K562 (cell line): ENCODE measurements at regions not wholly inside any gene's neighbourhood (a gene's known extent, or its start where the extent isn't known, plus 50 kb on each side); places are given as distances from the start of the nearest gene placed in this dataset.

Experiments used
- ATAC-seq: fragments of 200-7000 bp; cut with Tn5 transposase; 3 replicates; pipeline ENCODE4 v1.9.1; 2020; ENCODE audit warnings: moderate library complexity
- BruUV-seq: library from RNA; stranded (reverse); fragments of 400-500 nt; replicated peaks from 2 replicates; lab custom pipeline; 2021; lab: Mats Ljungman, UMichigan
- CTCF ChIA-PET: fragments of 300-600 bp; formaldehyde crosslinking; extraction: SDS; loops from one replicate; lab custom pipeline; 2021; ENCODE audit warnings: low intra/inter-chr PET ratio; lab: Yijun Ruan, JAX
- POLR2A ChIA-PET: fragments of 300-600, 350-650 bp; sonication (Branson Sonifier 250); formaldehyde crosslinking; extraction: SDS; loops from one replicate; lab custom pipeline; 2021; ENCODE audit warnings: antibody characterized with exemption, inconsistent platforms; lab: Yijun Ruan, JAX
- DNase-seq, 4 experiments: peaks; one replicate each; pipeline versions ENCODE4 v3.0.0 to v3.0.0-alpha.2; 2011 to 2018; ENCODE audit warnings: low spot score in 3 of 4, mixed read lengths in 3 of 4; ENCODE audit errors: extremely low read depth in 1 of 4
- FAIRE-seq: peaks from 2 replicates; lab custom pipeline; 2011; peaks lifted over from hg19 to GRCh38; lab: Jason Lieb, UNC
- H2AFZ ChIP-seq: 2 replicates; pipeline ENCODE4 v1.6.0; 2011; ENCODE audit warnings: low read depth, low read length, control low read depth, inconsistent platforms
- H3K27ac ChIP-seq: fragments of 200-600 bp; 3 replicates; pipeline ENCODE4 v1.8.0; 2011; ENCODE audit warnings: low read depth, mild to moderate bottlenecking, control low read depth, inconsistent platforms, low read length, moderate library complexity, mixed read lengths; ENCODE audit errors: extremely low read depth
- H3K27me3 ChIP-seq, 2 experiments: fragments of 300-600 bp in 1 of 2; 2 replicates in 1 of 2; 3 replicates in 1 of 2; pipeline versions ENCODE4 v1.6.0 to v1.8.0; 2011; ENCODE audit warnings: inconsistent platforms in 2 of 2, low read length in 2 of 2, mild to moderate bottlenecking in 1 of 2, mixed read lengths in 1 of 2, moderate library complexity in 1 of 2; ENCODE audit not compliant: control insufficient read depth in 2 of 2, insufficient read depth in 2 of 2
- H3K36me3 ChIP-seq: fragments of 300-600 bp; 3 replicates; pipeline ENCODE4 v1.8.0; 2011; ENCODE audit warnings: mild to moderate bottlenecking, low read length, inconsistent platforms; ENCODE audit not compliant: control insufficient read depth, insufficient read depth
- H3K4me1 ChIP-seq, 2 experiments: fragments of 200-600 bp in 1 of 2; replicated peaks in 1 of 2; 2 replicates in 1 of 2; 3 replicates in 1 of 2; pipeline versions ENCODE4 v1.5.1 to v1.8.0; 2011; ENCODE audit warnings: inconsistent platforms in 2 of 2, low read length in 2 of 2, mild to moderate bottlenecking in 1 of 2, mixed read lengths in 1 of 2, moderate library complexity in 1 of 2; ENCODE audit not compliant: control insufficient read depth in 2 of 2, insufficient read depth in 2 of 2
- H3K4me2 ChIP-seq: 2 replicates; pipeline ENCODE4 v1.6.1; 2011; ENCODE audit warnings: low read length, control low read depth, inconsistent platforms, mixed read lengths; ENCODE audit not compliant: insufficient read depth
- H3K4me3 ChIP-seq: fragments of 200-600 bp; sonication (generic), shearing (Covaris generic); 2 replicates; pipeline ENCODE4 v1.5.1; 2016; ENCODE audit warnings: control low read depth, inconsistent platforms
- H3K79me2 ChIP-seq: fragments of 200-600 bp; 3 replicates; pipeline ENCODE4 v1.8.0; 2011; ENCODE audit warnings: low read length, inconsistent platforms; ENCODE audit not compliant: control insufficient read depth, insufficient read depth
- H3K9ac ChIP-seq, 2 experiments: 2 replicates each; pipeline versions ENCODE4 v1.6.0 to v1.6.1; 2011; ENCODE audit warnings: low read depth in 2 of 2, low read length in 2 of 2, control low read depth in 1 of 2, inconsistent platforms in 1 of 2, mild to moderate bottlenecking in 1 of 2, mixed read lengths in 1 of 2; ENCODE audit not compliant: insufficient read depth in 1 of 2
- H3K9me1 ChIP-seq: one replicate; pipeline ENCODE4 v1.6.0; 2011; ENCODE audit warnings: inconsistent platforms, mild to moderate bottlenecking, low read length, moderate library complexity; ENCODE audit not compliant: control insufficient read depth, insufficient read depth
- H3K9me3 ChIP-seq: replicated peaks from 2 replicates; pipeline ENCODE4 v1.5.1; 2011; ENCODE audit warnings: low read depth, low read length, inconsistent platforms; ENCODE audit not compliant: control insufficient read depth, insufficient read depth
- H4K20me1 ChIP-seq: replicated peaks from 2 replicates; pipeline ENCODE4 v1.6.1; 2011; ENCODE audit warnings: low read length, inconsistent platforms, mixed read lengths; ENCODE audit not compliant: control insufficient read depth, insufficient read depth
- MGA ChIP-seq: fragments of 450-650 bp; IDR thresholded peaks from 2 replicates; pipeline ENCODE4 v1.6.1; 2016; ENCODE audit warnings: mild to moderate bottlenecking, moderate library complexity
- SPI1 ChIP-seq: IDR thresholded peaks from 2 replicates; pipeline ENCODE4 v1.6.1; 2011; ENCODE audit warnings: low read depth, low read length, control low read depth, borderline replicate concordance
- ZNF280B ChIP-seq: fragments of 250-450 bp; sonication (Bioruptor Pico); IDR thresholded peaks from 2 replicates; pipeline ENCODE4 v1.5.1; 2021; ENCODE audit warnings: mild to moderate bottlenecking
- ZNF717 ChIP-seq: fragments of 250-450 bp; sonication (Bioruptor Pico); IDR thresholded peaks from 2 replicates; pipeline ENCODE4 v1.5.0; 2021
- WGBS: fragments of 100-300 bp; shearing (Covaris generic); methylation state at CpG from one replicate; pipeline ENCODE4 v1.1.6; 2016; ENCODE audit warnings: low coverage, mixed read lengths; ENCODE audit not compliant: insufficient coverage; ENCODE audit errors: missing lambda C conversion rate; 5-methylcytosine and 5-hydroxymethylcytosine counted together
- in situ Hi-C: fragments of 300-500 bp; cut with MboI; formaldehyde crosslinking; loops from 4 replicates; pipeline ENCODE4 v1.15.0; 2018; ENCODE audit warnings: inconsistent platforms, mixed read lengths
- intact Hi-C: fragments of 100-400 bp; cut with micrococcal nuclease; formaldehyde crosslinking; loops from 2 replicates; pipeline ENCODE4 v1.14.2; 2022

- 2% methylated on average over 3 of the region's 3 CpGs for WGBS
- intact Hi-C loops = no loop called here
- FAIRE-seq = no peak
Measured at GRCh38 chr7:25763463-25763860, 388.5 kb upstream of the NFE2L3 start.

More at GRCh38 chr7:25763463-25763860, 388.5 kb upstream of the NFE2L3 start:
- Histone ChIP-seq H3K9me1 (no peaks in the 10 kb centered on the region), H3K4me1 (no peaks in the 10 kb centered on the region), H2AFZ (no peak overlapping the region), H3K27ac (no peak overlapping the region), H3K9me3 (no peaks in the 10 kb centered on the region), H3K4me3 (no peak overlapping the region), H4K20me1 (no peaks in the 10 kb centered on the region), H3K36me3 (no peaks in the 10 kb centered on the region), H3K27me3 (peaks cover 10 to 27% of the 10 kb centered on the region in 2 experiments; a peak in 3 of 5 replicates), H3K79me2 (no peaks in the 10 kb centered on the region), H3K9ac (no peak overlapping the region), H3K4me2 (no peak overlapping the region)
- CTCF ChIA-PET = no interaction called here
- POLR2A ChIA-PET = no interaction called here
- no TSS peak for BruUV-seq
- in situ Hi-C loops = no loop called here
- DNase-seq (no peak), ATAC-seq (no peak)
- TF ChIP-seq SPI1 (0 out of 2 replicates have a peak, but pooled peaks have one; percentile 10), ZNF280B (CRISPR knock-in tag) (no peak), MGA (no peak), ZNF717 (CRISPR knock-in tag) (no peak)
